A549 (cell line): ENCODE measurements at regions not wholly inside any gene's neighbourhood (a gene's known extent, or its start where the extent isn't known, plus 50 kb on each side); places are given as distances from the start of the nearest gene placed in this dataset.

ENCODE experiments used
- ATAC-seq, 2 experiments: fragments of 200-7000 bp in 1 of 2; fragments of >200 bp in 1 of 2; cut with Nextera tagmentation in 1 of 2; cut with Tn5 transposase in 1 of 2; 3 replicates each; pipeline versions ENCODE4 v1.8.0 to v1.9.1; 2018 to 2020; ENCODE audit warnings: mild to moderate bottlenecking in 1 of 2, moderate library complexity in 1 of 2
- CTCF ChIA-PET: fragments of 300-600 bp; sonication (Branson Sonifier 250); formaldehyde crosslinking; extraction: SDS; loops from one replicate; lab custom pipeline; 2021; ENCODE audit warnings: antibody characterized with exemption, inconsistent platforms; lab: Yijun Ruan, JAX
- POLR2A ChIA-PET: fragments of 350-600 bp; formaldehyde crosslinking; extraction: SDS; loops from one replicate; lab custom pipeline; 2021; ENCODE audit warnings: antibody characterized with exemption, inconsistent platforms; lab: Yijun Ruan, JAX
- DNase-seq, 2 experiments: peaks; one replicate each; pipeline versions ENCODE4 v3.0.0 to v3.0.0-alpha.2; 2011 to 2016; ENCODE audit warnings: low read depth in 1 of 2, low spot score in 1 of 2
- FAIRE-seq: peaks from 2 replicates; lab custom pipeline; 2011; peaks lifted over from hg19 to GRCh38; lab: Jason Lieb, UNC
- H3K27ac ChIP-seq, 2 experiments: fragments of >200 bp; sonication (Bioruptor Twin); formaldehyde crosslinking; 3 replicates each; pipeline ENCODE4 v1.5.1; 2016 to 2017
- H3K4me1 ChIP-seq: fragments of >200 bp; sonication (Bioruptor Twin); formaldehyde crosslinking; 3 replicates; pipeline ENCODE4 v1.6.1; 2016
- H3K4me2 ChIP-seq: fragments of >200 bp; sonication (Bioruptor Twin); formaldehyde crosslinking; 3 replicates; pipeline ENCODE4 v1.6.1; 2016
- H3K4me3 ChIP-seq: fragments of >200 bp; sonication (Bioruptor Twin); formaldehyde crosslinking; 3 replicates; pipeline ENCODE4 v1.5.1; 2016
- H3K9me3 ChIP-seq: fragments of >200 bp; sonication (Bioruptor Twin); formaldehyde crosslinking; 3 replicates; pipeline ENCODE4 v1.6.1; 2016
- BCL3 ChIP-seq: fragments of >200 bp; sonication (Bioruptor Twin); formaldehyde crosslinking; IDR thresholded peaks from 3 replicates; pipeline ENCODE4 v1.6.1; 2016
- BHLHE40 ChIP-seq: IDR thresholded peaks from 2 replicates; pipeline ENCODE4 v1.6.1; 2012; ENCODE audit warnings: low read depth, low read length, inconsistent platforms
- CBX2 ChIP-seq: fragments of 200-600 bp; sonication (generic); IDR thresholded peaks from 2 replicates; pipeline ENCODE4 v1.6.1; 2016; ENCODE audit warnings: low read depth, mild to moderate bottlenecking, borderline replicate concordance
- CBX8 ChIP-seq: fragments of 200-600 bp; sonication (generic); IDR thresholded peaks from 2 replicates; pipeline ENCODE4 v1.6.1; 2016
- CHD2 ChIP-seq: fragments of 150-350 bp; IDR thresholded peaks from 2 replicates; pipeline ENCODE4 v1.6.1; 2014; ENCODE audit warnings: low read length; ENCODE audit not compliant: partially characterized antibody
- CHD4 ChIP-seq: fragments of 200-600 bp; sonication (generic); IDR thresholded peaks from 2 replicates; pipeline ENCODE4 v1.6.1; 2016; ENCODE audit warnings: antibody characterized with exemption, mild to moderate bottlenecking, borderline replicate concordance
- E2F6 ChIP-seq: IDR thresholded peaks from 2 replicates; pipeline ENCODE4 v1.6.1; 2012; ENCODE audit warnings: low read depth, borderline replicate concordance
- EHF ChIP-seq: fragments of 250-450 bp; sonication (Bioruptor Pico); IDR thresholded peaks from 2 replicates; pipeline ENCODE4 v1.5.0; 2020; ENCODE audit warnings: mild to moderate bottlenecking
- EHMT2 ChIP-seq: fragments of 200-600 bp; sonication (generic); IDR thresholded peaks from 2 replicates; pipeline ENCODE4 v1.6.1; 2016; ENCODE audit warnings: antibody characterized with exemption, low read depth, mild to moderate bottlenecking, moderate library complexity
- ELK1 ChIP-seq: fragments of 150-350 bp; IDR thresholded peaks from 2 replicates; pipeline ENCODE4 v1.6.1; 2014; ENCODE audit warnings: low read depth, mild to moderate bottlenecking, low read length
- GATA3 ChIP-seq: IDR thresholded peaks from 2 replicates; pipeline ENCODE4 v1.6.1; 2012; ENCODE audit warnings: borderline replicate concordance
- HDAC2 ChIP-seq: fragments of 200-600 bp; sonication (generic); IDR thresholded peaks from 2 replicates; pipeline ENCODE4 v1.6.1; 2016
- HEYL ChIP-seq: fragments of 250-450 bp; sonication (Bioruptor Pico); IDR thresholded peaks from 2 replicates; pipeline ENCODE4 v1.8.0; 2021; ENCODE audit warnings: mild to moderate bottlenecking, moderate library complexity
- HOXB5 ChIP-seq: fragments of 250-450 bp; sonication (Bioruptor Pico); IDR thresholded peaks from 2 replicates; pipeline ENCODE4 v1.5.0; 2020; ENCODE audit warnings: mild to moderate bottlenecking, moderate library complexity
- JUN ChIP-seq, 2 experiments: fragments of >200 bp; sonication (Bioruptor Twin); formaldehyde crosslinking; IDR thresholded peaks; 2 replicates in 1 of 2; 3 replicates in 1 of 2; pipeline ENCODE4 v1.6.1; 2016 to 2017
- KDM1A ChIP-seq: fragments of 200-600 bp; sonication (generic); IDR thresholded peaks from 2 replicates; pipeline ENCODE4 v1.6.1; 2016; ENCODE audit warnings: low read depth, mild to moderate bottlenecking
- MAZ ChIP-seq: fragments of 150-350 bp; IDR thresholded peaks from 2 replicates; pipeline ENCODE4 v1.6.1; 2014; ENCODE audit warnings: antibody characterized with exemption, low read depth, low read length, borderline replicate concordance
- MYC ChIP-seq: IDR thresholded peaks from 2 replicates; pipeline ENCODE4 v1.6.1; 2012; ENCODE audit warnings: mild to moderate bottlenecking, inconsistent platforms, low read length, improper control_type of control experiment, borderline replicate concordance
- NFE2L2 ChIP-seq: fragments of 150-350 bp; conservative IDR thresholded peaks from 2 replicates; pipeline ENCODE4 v1.6.1; 2014; ENCODE audit warnings: low read length
- NR3C1 ChIP-seq: fragments of >200 bp; sonication (Bioruptor Twin); formaldehyde crosslinking; IDR thresholded peaks from 3 replicates; pipeline ENCODE4 v1.6.1; 2017
- PHF8 ChIP-seq: fragments of 200-600 bp; sonication (generic); IDR thresholded peaks from 2 replicates; pipeline ENCODE4 v1.6.1; 2016; ENCODE audit warnings: low read depth, mild to moderate bottlenecking, antibody characterized with exemption, moderate library complexity, borderline replicate concordance
- RAD21 ChIP-seq, 2 experiments: fragments of >200 bp in 1 of 2; sonication (Bioruptor Twin) in 1 of 2; formaldehyde crosslinking in 1 of 2; IDR thresholded peaks in 1 of 2; conservative IDR thresholded peaks in 1 of 2; 2 replicates in 1 of 2; 3 replicates in 1 of 2; pipeline ENCODE4 v1.6.1; 2012 to 2018; ENCODE audit warnings: inconsistent platforms in 1 of 2
- RARB ChIP-seq: fragments of 250-450 bp; sonication (Bioruptor Pico); IDR thresholded peaks from 2 replicates; pipeline ENCODE4 v1.8.0; 2021; ENCODE audit warnings: mild to moderate bottlenecking, moderate library complexity
- SMC3 ChIP-seq: fragments of >200 bp; sonication (Bioruptor Twin); formaldehyde crosslinking; IDR thresholded peaks from 3 replicates; pipeline ENCODE4 v1.6.1; 2018; ENCODE audit warnings: inconsistent platforms
- TFCP2L1 ChIP-seq: fragments of 250-450 bp; sonication (Bioruptor Pico); IDR thresholded peaks from 2 replicates; pipeline ENCODE4 v1.5.0; 2021; ENCODE audit warnings: mild to moderate bottlenecking
- TP53 ChIP-seq: fragments of 250-450 bp; sonication (Bioruptor Pico); IDR thresholded peaks from 2 replicates; pipeline ENCODE4 v1.5.0; 2021; ENCODE audit warnings: mild to moderate bottlenecking, moderate library complexity
- USF2 ChIP-seq: fragments of 450-650 bp; IDR thresholded peaks from 2 replicates; pipeline ENCODE4 v1.6.1; 2014; ENCODE audit warnings: antibody characterized with exemption
- ZC3H11A ChIP-seq: fragments of 450-650 bp; IDR thresholded peaks from 2 replicates; pipeline ENCODE4 v1.6.1; 2014; ENCODE audit warnings: antibody characterized with exemption, mild to moderate bottlenecking
- ZNF302 ChIP-seq: fragments of 250-450 bp; sonication (Bioruptor Pico); IDR thresholded peaks from 2 replicates; pipeline ENCODE4 v1.9.0; 2021; ENCODE audit warnings: inconsistent platforms, mild to moderate bottlenecking, moderate library complexity
- ZSCAN20 ChIP-seq: fragments of 250-450 bp; sonication (Bioruptor Pico); IDR thresholded peaks from 2 replicates; pipeline ENCODE4 v1.8.0; 2022; ENCODE audit warnings: mild to moderate bottlenecking, moderate library complexity
- WGBS: methylation state at CpG from one replicate; pipeline ENCODE4 v1.1.6; 2017; ENCODE audit errors: missing lambda C conversion rate; 5-methylcytosine and 5-hydroxymethylcytosine counted together

- ATAC-seq: no peak
- no peaks in the 10 kb centered on the region for H3K4me1 ChIP-seq
- CTCF ChIA-PET: interaction anchor here (0.6 kb wide), 1 partner anchor 59 kb away, joined by 4 read pairs; no protein-coding TSS in a partner anchor
- WGBS: 23% methylated on average over 3 of the region's 3 CpGs
- no peak overlapping the region for H3K27ac ChIP-seq
- POLR2A ChIA-PET: no interaction called here
- no peak overlapping the region for H3K4me3 ChIP-seq
- no peak for FAIRE-seq
- no peaks in the 10 kb centered on the region for H3K9me3 ChIP-seq
- TF ChIP-seq TFCP2L1 (CRISPR knock-in tag): no peak
- no peak for TF ChIP-seq BHLHE40
- no peak for TF ChIP-seq EHMT2
- TF ChIP-seq CHD2: no peak
- no peak for TF ChIP-seq CHD4
- TF ChIP-seq E2F6: no peak
- TF ChIP-seq EHF (CRISPR knock-in tag): no peak
- TF ChIP-seq NFE2L2: no peak
- TF ChIP-seq SMC3: no peak
- no peak for TF ChIP-seq CBX2
- TF ChIP-seq ZSCAN20 (CRISPR knock-in tag): no peak
- TF ChIP-seq PHF8: no peak
- no peak for TF ChIP-seq BCL3
- no peak for TF ChIP-seq USF2
- no peak for TF ChIP-seq RAD21 (conservative IDR thresholded peaks at IDR 0.05 in 1 of 2, IDR thresholded peaks at IDR 0.05 in 1 of 2)
- TF ChIP-seq GATA3: no peak
- H3K4me2 ChIP-seq: no peak overlapping the region
- no peak for DNase-seq
These were observed 476.1 kb downstream of the FUT8 start for GRCh38 chr14:65888677-65889076.

- CTCF ChIA-PET: no interaction called here
- no peaks in the 10 kb centered on the region for H3K9me3 ChIP-seq
- no peak overlapping the region for H3K27ac ChIP-seq
- no peak for FAIRE-seq
- no peaks in the 10 kb centered on the region for H3K4me1 ChIP-seq
- no peak overlapping the region for H3K4me2 ChIP-seq
- no peak for ATAC-seq
- DNase-seq: no peak
- TF ChIP-seq PHF8 (no peak), TP53 (CRISPR knock-in tag) (no peak)
- TF ChIP-seq, all 56 proteins: peak for 0
- POLR2A ChIA-PET: no interaction called here
- H3K4me3 ChIP-seq: no peak overlapping the region
- WGBS: 45% methylated on average over 7 of the region's 7 CpGs
These were observed 479.8 kb downstream of the FUT8 start for GRCh38 chr14:65892315-65892714.

- ChIA-PET CTCF (no interaction called here), POLR2A (no interaction called here)
- Histone ChIP-seq H3K27ac (no peak overlapping the region), H3K4me3 (no peak overlapping the region), H3K9me3 (no peaks in the 10 kb centered on the region), H3K4me2 (no peak overlapping the region), H3K4me1 (no peaks in the 10 kb centered on the region)
- TF ChIP-seq ELK1 (no peak), JUN (IDR thresholded peaks at IDR 0.05) (no peak), E2F6 (no peak), KDM1A (no peak), MYC (no peak), HOXB5 (CRISPR knock-in tag) (no peak), CHD2 (no peak), TP53 (CRISPR knock-in tag) (no peak), CBX8 (no peak), CBX2 (no peak), HDAC2 (no peak), ZC3H11A (no peak), MAZ (no peak), RARB (CRISPR knock-in tag) (no peak), ZNF302 (CRISPR knock-in tag) (no peak), NR3C1 (no peak), HEYL (CRISPR knock-in tag) (no peak), EHMT2 (no peak)
- FAIRE-seq: no peak
- no peak for DNase-seq
- no peak for ATAC-seq
- WGBS: 35% methylated on average over 2 of the region's 2 CpGs
These were observed 487.6 kb downstream of the FUT8 start for GRCh38 chr14:65900164-65900563.
